A549 (cell line): ENCODE measurements at regions not wholly inside any gene's neighbourhood (a gene's known extent, or its start where the extent isn't known, plus 50 kb on each side); places are given as distances from the start of the nearest gene placed in this dataset.

Experiments used
- ATAC-seq, 2 experiments: fragments of 200-7000 bp in 1 of 2; fragments of >200 bp in 1 of 2; cut with Nextera tagmentation in 1 of 2; cut with Tn5 transposase in 1 of 2; 3 replicates each; pipeline versions ENCODE4 v1.8.0 to v1.9.1; 2018 to 2020; ENCODE audit warnings: mild to moderate bottlenecking in 1 of 2, moderate library complexity in 1 of 2
- CTCF ChIA-PET: fragments of 300-600 bp; sonication (Branson Sonifier 250); formaldehyde crosslinking; extraction: SDS; loops from one replicate; lab custom pipeline; 2021; ENCODE audit warnings: antibody characterized with exemption, inconsistent platforms; lab: Yijun Ruan, JAX
- POLR2A ChIA-PET: fragments of 350-600 bp; formaldehyde crosslinking; extraction: SDS; loops from one replicate; lab custom pipeline; 2021; ENCODE audit warnings: antibody characterized with exemption, inconsistent platforms; lab: Yijun Ruan, JAX
- DNase-seq, 2 experiments: peaks; one replicate each; pipeline versions ENCODE4 v3.0.0 to v3.0.0-alpha.2; 2011 to 2016; ENCODE audit warnings: low read depth in 1 of 2, low spot score in 1 of 2
- FAIRE-seq: peaks from 2 replicates; lab custom pipeline; 2011; peaks lifted over from hg19 to GRCh38; lab: Jason Lieb, UNC
- H3K27ac ChIP-seq, 2 experiments: fragments of >200 bp; sonication (Bioruptor Twin); formaldehyde crosslinking; 3 replicates each; pipeline ENCODE4 v1.5.1; 2016 to 2017
- H3K4me1 ChIP-seq: fragments of >200 bp; sonication (Bioruptor Twin); formaldehyde crosslinking; 3 replicates; pipeline ENCODE4 v1.6.1; 2016
- H3K4me2 ChIP-seq: fragments of >200 bp; sonication (Bioruptor Twin); formaldehyde crosslinking; 3 replicates; pipeline ENCODE4 v1.6.1; 2016
- H3K4me3 ChIP-seq: fragments of >200 bp; sonication (Bioruptor Twin); formaldehyde crosslinking; 3 replicates; pipeline ENCODE4 v1.5.1; 2016
- H3K9me3 ChIP-seq: fragments of >200 bp; sonication (Bioruptor Twin); formaldehyde crosslinking; 3 replicates; pipeline ENCODE4 v1.6.1; 2016
- BHLHE40 ChIP-seq: IDR thresholded peaks from 2 replicates; pipeline ENCODE4 v1.6.1; 2012; ENCODE audit warnings: low read depth, low read length, inconsistent platforms
- CBX2 ChIP-seq: fragments of 200-600 bp; sonication (generic); IDR thresholded peaks from 2 replicates; pipeline ENCODE4 v1.6.1; 2016; ENCODE audit warnings: low read depth, mild to moderate bottlenecking, borderline replicate concordance
- CHD4 ChIP-seq: fragments of 200-600 bp; sonication (generic); IDR thresholded peaks from 2 replicates; pipeline ENCODE4 v1.6.1; 2016; ENCODE audit warnings: antibody characterized with exemption, mild to moderate bottlenecking, borderline replicate concordance
- EHF ChIP-seq: fragments of 250-450 bp; sonication (Bioruptor Pico); IDR thresholded peaks from 2 replicates; pipeline ENCODE4 v1.5.0; 2020; ENCODE audit warnings: mild to moderate bottlenecking
- EP300 ChIP-seq, 2 experiments: fragments of >200 bp; sonication (Bioruptor Twin); formaldehyde crosslinking; IDR thresholded peaks; 2 replicates in 1 of 2; 3 replicates in 1 of 2; pipeline ENCODE4 v1.6.1; 2016 to 2017
- ESRRA ChIP-seq: fragments of 150-350 bp; IDR thresholded peaks from 2 replicates; pipeline ENCODE4 v1.6.1; 2014; ENCODE audit warnings: mild to moderate bottlenecking, low read length, borderline replicate concordance
- FOSB ChIP-seq: fragments of 250-450 bp; sonication (Bioruptor Pico); IDR thresholded peaks from 2 replicates; pipeline ENCODE4 v1.5.0; 2020; ENCODE audit warnings: mild to moderate bottlenecking, moderate library complexity
- FOSL2 ChIP-seq, 2 experiments: fragments of 450-650 bp in 1 of 2; fragments of >200 bp in 1 of 2; sonication (Bioruptor Twin) in 1 of 2; formaldehyde crosslinking; IDR thresholded peaks; 2 replicates each; pipeline versions ENCODE4 v1.5.0 to v1.6.1; 2016 to 2020; ENCODE audit warnings: mild to moderate bottlenecking in 1 of 2, moderate library complexity in 1 of 2
- FOXS1 ChIP-seq: fragments of 250-450 bp; sonication (Bioruptor Pico); IDR thresholded peaks from 2 replicates; pipeline ENCODE4 v1.5.0; 2020; ENCODE audit warnings: mild to moderate bottlenecking, moderate library complexity
- HEYL ChIP-seq: fragments of 250-450 bp; sonication (Bioruptor Pico); IDR thresholded peaks from 2 replicates; pipeline ENCODE4 v1.8.0; 2021; ENCODE audit warnings: mild to moderate bottlenecking, moderate library complexity
- JUNB ChIP-seq: fragments of >200 bp; sonication (Bioruptor Twin); formaldehyde crosslinking; IDR thresholded peaks from 2 replicates; pipeline ENCODE4 v1.6.1; 2016
- KDM5A ChIP-seq: fragments of 200-600 bp; sonication (generic); IDR thresholded peaks from 2 replicates; pipeline ENCODE4 v1.6.1; 2016; ENCODE audit warnings: antibody characterized with exemption, mild to moderate bottlenecking
- MYC ChIP-seq: IDR thresholded peaks from 2 replicates; pipeline ENCODE4 v1.6.1; 2012; ENCODE audit warnings: mild to moderate bottlenecking, inconsistent platforms, low read length, improper control_type of control experiment, borderline replicate concordance
- RAD21 ChIP-seq, 2 experiments: fragments of >200 bp in 1 of 2; sonication (Bioruptor Twin) in 1 of 2; formaldehyde crosslinking in 1 of 2; IDR thresholded peaks in 1 of 2; conservative IDR thresholded peaks in 1 of 2; 2 replicates in 1 of 2; 3 replicates in 1 of 2; pipeline ENCODE4 v1.6.1; 2012 to 2018; ENCODE audit warnings: inconsistent platforms in 1 of 2
- RARB ChIP-seq: fragments of 250-450 bp; sonication (Bioruptor Pico); IDR thresholded peaks from 2 replicates; pipeline ENCODE4 v1.8.0; 2021; ENCODE audit warnings: mild to moderate bottlenecking, moderate library complexity
- RCOR1 ChIP-seq: fragments of 150-350 bp; IDR thresholded peaks from 2 replicates; pipeline ENCODE4 v1.6.1; 2014; ENCODE audit warnings: antibody characterized with exemption, low read length, low read depth
- SREBF2 ChIP-seq: fragments of 450-650 bp; IDR thresholded peaks from 2 replicates; pipeline ENCODE4 v1.6.1; 2014; ENCODE audit warnings: mild to moderate bottlenecking, moderate library complexity
- ZC3H11A ChIP-seq: fragments of 450-650 bp; IDR thresholded peaks from 2 replicates; pipeline ENCODE4 v1.6.1; 2014; ENCODE audit warnings: antibody characterized with exemption, mild to moderate bottlenecking
- WGBS: methylation state at CpG from one replicate; pipeline ENCODE4 v1.1.6; 2017; ENCODE audit errors: missing lambda C conversion rate; 5-methylcytosine and 5-hydroxymethylcytosine counted together
- TF ChIP-seq, protein P1 (sequence below): fragments of >200 bp; sonication (Bioruptor Twin); formaldehyde crosslinking; IDR thresholded peaks from 3 replicates; pipeline ENCODE4 v1.5.1; 2016
- TF ChIP-seq, protein P2 (sequence below): fragments of 200-600 bp; sonication (generic); IDR thresholded peaks from 2 replicates; pipeline ENCODE4 v1.6.1; 2016; ENCODE audit warnings: antibody characterized with exemption, mild to moderate bottlenecking, moderate library complexity
- TF ChIP-seq, protein P3 (sequence below): IDR thresholded peaks from 2 replicates; pipeline ENCODE4 v1.6.1; 2012
- TF ChIP-seq, protein P4 (sequence below): fragments of >200 bp; sonication (Bioruptor Twin); formaldehyde crosslinking; IDR thresholded peaks from 2 replicates; pipeline ENCODE4 v1.6.1; 2016
- TF ChIP-seq, protein P5 (sequence below): fragments of 150-350 bp; IDR thresholded peaks from 2 replicates; pipeline ENCODE4 v1.6.1; 2014; ENCODE audit warnings: low read depth, mild to moderate bottlenecking, low read length
- TF ChIP-seq, protein P6 (sequence below): fragments of 450-650 bp; IDR thresholded peaks from 2 replicates; pipeline ENCODE4 v1.6.1; 2014; ENCODE audit warnings: antibody characterized with exemption

DNA sequence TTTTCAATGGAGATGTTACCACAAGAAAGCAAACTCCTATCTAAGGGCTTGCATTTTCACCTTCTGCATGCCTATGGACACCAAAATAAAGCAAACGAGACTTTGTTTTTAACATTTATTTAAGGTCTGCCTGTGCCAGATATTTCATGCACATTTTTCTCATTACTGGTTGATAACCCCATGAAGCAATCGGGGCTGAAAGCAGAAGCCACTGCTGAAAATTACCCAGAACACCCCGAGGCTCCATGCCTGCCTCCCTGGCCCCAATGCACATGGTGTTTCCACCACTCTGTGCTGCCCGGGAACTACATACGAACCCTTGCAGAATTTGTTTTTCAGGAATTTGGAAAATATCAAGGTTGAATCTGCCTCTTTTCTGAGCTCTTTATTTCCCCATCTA is 240.1 kb downstream of the NR2F1-AS1 start:
- Histone ChIP-seq H3K9me3 (no peaks in the 10 kb centered on the region), H3K27ac (no peak overlapping the region), H3K4me3 (no peak overlapping the region), H3K4me1 (no peaks in the 10 kb centered on the region), H3K4me2 (no peak overlapping the region)
- ATAC-seq (no peak), DNase-seq (no peak), FAIRE-seq (no peak)
- WGBS: 69% methylated on average over 5 of the region's 5 CpGs
- POLR2A ChIA-PET: no interaction called here
- CTCF ChIA-PET: no interaction called here
- TF ChIP-seq FOSB (CRISPR knock-in tag) (no peak), RARB (CRISPR knock-in tag) (no peak), RAD21 (conservative IDR thresholded peaks at IDR 0.05 in 1 of 2, IDR thresholded peaks at IDR 0.05 in 1 of 2) (no peak), SREBF2 (no peak), ESRRA (no peak), EP300 (IDR thresholded peaks at IDR 0.05) (no peak), MYC (no peak), JUNB (no peak), BHLHE40 (no peak)
- TF ChIP-seq, protein P1, sequence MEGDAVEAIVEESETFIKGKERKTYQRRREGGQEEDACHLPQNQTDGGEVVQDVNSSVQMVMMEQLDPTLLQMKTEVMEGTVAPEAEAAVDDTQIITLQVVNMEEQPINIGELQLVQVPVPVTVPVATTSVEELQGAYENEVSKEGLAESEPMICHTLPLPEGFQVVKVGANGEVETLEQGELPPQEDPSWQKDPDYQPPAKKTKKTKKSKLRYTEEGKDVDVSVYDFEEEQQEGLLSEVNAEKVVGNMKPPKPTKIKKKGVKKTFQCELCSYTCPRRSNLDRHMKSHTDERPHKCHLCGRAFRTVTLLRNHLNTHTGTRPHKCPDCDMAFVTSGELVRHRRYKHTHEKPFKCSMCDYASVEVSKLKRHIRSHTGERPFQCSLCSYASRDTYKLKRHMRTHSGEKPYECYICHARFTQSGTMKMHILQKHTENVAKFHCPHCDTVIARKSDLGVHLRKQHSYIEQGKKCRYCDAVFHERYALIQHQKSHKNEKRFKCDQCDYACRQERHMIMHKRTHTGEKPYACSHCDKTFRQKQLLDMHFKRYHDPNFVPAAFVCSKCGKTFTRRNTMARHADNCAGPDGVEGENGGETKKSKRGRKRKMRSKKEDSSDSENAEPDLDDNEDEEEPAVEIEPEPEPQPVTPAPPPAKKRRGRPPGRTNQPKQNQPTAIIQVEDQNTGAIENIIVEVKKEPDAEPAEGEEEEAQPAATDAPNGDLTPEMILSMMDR: no peak
- TF ChIP-seq, protein P2, sequence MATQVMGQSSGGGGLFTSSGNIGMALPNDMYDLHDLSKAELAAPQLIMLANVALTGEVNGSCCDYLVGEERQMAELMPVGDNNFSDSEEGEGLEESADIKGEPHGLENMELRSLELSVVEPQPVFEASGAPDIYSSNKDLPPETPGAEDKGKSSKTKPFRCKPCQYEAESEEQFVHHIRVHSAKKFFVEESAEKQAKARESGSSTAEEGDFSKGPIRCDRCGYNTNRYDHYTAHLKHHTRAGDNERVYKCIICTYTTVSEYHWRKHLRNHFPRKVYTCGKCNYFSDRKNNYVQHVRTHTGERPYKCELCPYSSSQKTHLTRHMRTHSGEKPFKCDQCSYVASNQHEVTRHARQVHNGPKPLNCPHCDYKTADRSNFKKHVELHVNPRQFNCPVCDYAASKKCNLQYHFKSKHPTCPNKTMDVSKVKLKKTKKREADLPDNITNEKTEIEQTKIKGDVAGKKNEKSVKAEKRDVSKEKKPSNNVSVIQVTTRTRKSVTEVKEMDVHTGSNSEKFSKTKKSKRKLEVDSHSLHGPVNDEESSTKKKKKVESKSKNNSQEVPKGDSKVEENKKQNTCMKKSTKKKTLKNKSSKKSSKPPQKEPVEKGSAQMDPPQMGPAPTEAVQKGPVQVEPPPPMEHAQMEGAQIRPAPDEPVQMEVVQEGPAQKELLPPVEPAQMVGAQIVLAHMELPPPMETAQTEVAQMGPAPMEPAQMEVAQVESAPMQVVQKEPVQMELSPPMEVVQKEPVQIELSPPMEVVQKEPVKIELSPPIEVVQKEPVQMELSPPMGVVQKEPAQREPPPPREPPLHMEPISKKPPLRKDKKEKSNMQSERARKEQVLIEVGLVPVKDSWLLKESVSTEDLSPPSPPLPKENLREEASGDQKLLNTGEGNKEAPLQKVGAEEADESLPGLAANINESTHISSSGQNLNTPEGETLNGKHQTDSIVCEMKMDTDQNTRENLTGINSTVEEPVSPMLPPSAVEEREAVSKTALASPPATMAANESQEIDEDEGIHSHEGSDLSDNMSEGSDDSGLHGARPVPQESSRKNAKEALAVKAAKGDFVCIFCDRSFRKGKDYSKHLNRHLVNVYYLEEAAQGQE: no peak
- TF ChIP-seq, protein P3, sequence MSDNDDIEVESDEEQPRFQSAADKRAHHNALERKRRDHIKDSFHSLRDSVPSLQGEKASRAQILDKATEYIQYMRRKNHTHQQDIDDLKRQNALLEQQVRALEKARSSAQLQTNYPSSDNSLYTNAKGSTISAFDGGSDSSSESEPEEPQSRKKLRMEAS: no peak
- TF ChIP-seq, protein P4, sequence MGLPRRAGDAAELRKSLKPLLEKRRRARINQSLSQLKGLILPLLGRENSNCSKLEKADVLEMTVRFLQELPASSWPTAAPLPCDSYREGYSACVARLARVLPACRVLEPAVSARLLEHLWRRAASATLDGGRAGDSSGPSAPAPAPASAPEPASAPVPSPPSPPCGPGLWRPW: no peak

DNA sequence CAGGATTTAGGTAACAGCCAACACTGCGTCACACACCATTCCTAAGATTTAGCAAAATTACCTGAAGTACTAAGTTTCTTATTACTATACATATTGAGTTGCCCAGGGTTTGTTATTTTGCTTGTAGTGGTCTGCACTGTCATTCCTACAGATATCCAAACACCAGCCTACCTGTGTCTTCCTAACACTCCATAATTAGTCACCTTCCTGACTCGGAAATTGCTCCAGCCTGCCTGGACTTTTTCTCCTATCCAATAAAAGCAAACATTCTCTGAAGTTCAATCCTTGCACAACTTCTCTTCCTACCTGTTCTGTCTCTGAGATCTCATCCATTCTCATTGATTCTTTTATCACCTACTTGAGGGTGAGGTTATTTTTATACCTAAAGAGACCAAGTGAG is 243.9 kb downstream of the NR2F1-AS1 start:
- CTCF ChIA-PET: no interaction called here
- TF ChIP-seq MYC: no peak
- no peak for TF ChIP-seq CBX2
- TF ChIP-seq, protein P5, sequence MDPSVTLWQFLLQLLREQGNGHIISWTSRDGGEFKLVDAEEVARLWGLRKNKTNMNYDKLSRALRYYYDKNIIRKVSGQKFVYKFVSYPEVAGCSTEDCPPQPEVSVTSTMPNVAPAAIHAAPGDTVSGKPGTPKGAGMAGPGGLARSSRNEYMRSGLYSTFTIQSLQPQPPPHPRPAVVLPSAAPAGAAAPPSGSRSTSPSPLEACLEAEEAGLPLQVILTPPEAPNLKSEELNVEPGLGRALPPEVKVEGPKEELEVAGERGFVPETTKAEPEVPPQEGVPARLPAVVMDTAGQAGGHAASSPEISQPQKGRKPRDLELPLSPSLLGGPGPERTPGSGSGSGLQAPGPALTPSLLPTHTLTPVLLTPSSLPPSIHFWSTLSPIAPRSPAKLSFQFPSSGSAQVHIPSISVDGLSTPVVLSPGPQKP: no peak
- TF ChIP-seq CHD4: no peak
- TF ChIP-seq RCOR1: no peak
- no peak for TF ChIP-seq FOSL2 (IDR thresholded peaks at IDR 0.05)
- TF ChIP-seq FOSL2 (CRISPR knock-in tag; IDR thresholded peaks at IDR 0.05): no peak
- TF ChIP-seq ZC3H11A: no peak
- no peak for TF ChIP-seq JUNB
- TF ChIP-seq HEYL: no peak
- TF ChIP-seq, protein P6, sequence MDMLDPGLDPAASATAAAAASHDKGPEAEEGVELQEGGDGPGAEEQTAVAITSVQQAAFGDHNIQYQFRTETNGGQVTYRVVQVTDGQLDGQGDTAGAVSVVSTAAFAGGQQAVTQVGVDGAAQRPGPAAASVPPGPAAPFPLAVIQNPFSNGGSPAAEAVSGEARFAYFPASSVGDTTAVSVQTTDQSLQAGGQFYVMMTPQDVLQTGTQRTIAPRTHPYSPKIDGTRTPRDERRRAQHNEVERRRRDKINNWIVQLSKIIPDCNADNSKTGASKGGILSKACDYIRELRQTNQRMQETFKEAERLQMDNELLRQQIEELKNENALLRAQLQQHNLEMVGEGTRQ: no peak
- TF ChIP-seq EHF (CRISPR knock-in tag): no peak
- TF ChIP-seq KDM5A: no peak
- no peak for TF ChIP-seq BHLHE40
- TF ChIP-seq FOXS1 (CRISPR knock-in tag): no peak
- ATAC-seq (no peak), DNase-seq (no peak), FAIRE-seq (no peak)
- POLR2A ChIA-PET: no interaction called here
- Histone ChIP-seq H3K4me1 (no peaks in the 10 kb centered on the region), H3K27ac (no peak overlapping the region), H3K4me2 (no peak overlapping the region), H3K9me3 (no peaks in the 10 kb centered on the region), H3K4me3 (no peak overlapping the region)
- WGBS: 59% methylated on average over 2 of the region's 2 CpGs
